Activated CD8-positive, alpha-beta T cell treated with anti-CD3 and anti-CD28 coated beads, Interleukin-2, amount 10 ng/mL, durations not matched to agents 7 days and 5 days (primary cell): ENCODE measurements at regions not wholly inside any gene's neighbourhood (a gene's known extent, or its start where the extent isn't known, plus 50 kb on each side); places are given as distances from the start of the nearest gene placed in this dataset.
"Not testable (repeated sequence)": the region's sequence is repeated elsewhere in the genome, so short reads cannot be mapped to it uniquely, and the experiment has no call there.

Experiments used
- ATAC-seq: fragments of 150-1000 bp; cut with Tn5 transposase; one replicate; pipeline ENCODE4 v1.10.0; 2021; ENCODE audit warnings: moderate library complexity
- CTCF ChIA-PET: fragments of 350-600 bp; sonication (Branson Sonifier 250); formaldehyde crosslinking; loops from one replicate; lab custom pipeline; 2021; ENCODE audit warnings: antibody characterized with exemption; lab: Charles Lee
- POLR2A ChIA-PET: fragments of 350-600 bp; sonication (Branson Sonifier 250); formaldehyde crosslinking; loops from one replicate; lab custom pipeline; 2021; ENCODE audit warnings: antibody characterized with exemption; lab: Charles Lee
- DNase-seq: peaks from one replicate; pipeline ENCODE4 v3.0.0-alpha.2; 2020
- H3K27ac Mint-ChIP-seq: one replicate; pipeline ENCODE4 v1.8.0; 2021; ENCODE audit warnings: mild to moderate bottlenecking, mixed read lengths
- H3K27me3 Mint-ChIP-seq: one replicate; pipeline ENCODE4 v1.8.0; 2021; ENCODE audit warnings: low read depth, mixed read lengths
- H3K36me3 Mint-ChIP-seq: one replicate; pipeline ENCODE4 v1.8.0; 2021; ENCODE audit warnings: low read depth, mixed read lengths
- H3K4me1 Mint-ChIP-seq: one replicate; pipeline ENCODE4 v1.8.0; 2021; ENCODE audit warnings: low read depth, mixed read lengths
- H3K4me3 Mint-ChIP-seq: one replicate; pipeline ENCODE4 v1.8.0; 2021; ENCODE audit warnings: mild to moderate bottlenecking, mixed read lengths
- H3K9me3 Mint-ChIP-seq: one replicate; pipeline ENCODE4 v1.8.0; 2022; ENCODE audit warnings: mixed read lengths; ENCODE audit not compliant: insufficient read depth

- peaks cover 70% of the 10 kb centered on the region for H3K36me3 Mint-ChIP-seq
- ChIA-PET POLR2A (no interaction called here), CTCF (interaction anchor here (1.5 to 1.8 kb wide), 2 partner anchors 9 to 32 kb away, joined by 3 to 6 read pairs; no protein-coding TSS in a partner anchor)
- no peak for ATAC-seq
- H3K4me3 Mint-ChIP-seq: no peak overlapping the region
- peak overlapping the region; percentile 58 for H3K27ac Mint-ChIP-seq
- H3K27me3 Mint-ChIP-seq: no peaks in the 10 kb centered on the region
- H3K4me1 Mint-ChIP-seq: peaks cover 28% of the 10 kb centered on the region
- no peaks in the 10 kb centered on the region for H3K9me3 Mint-ChIP-seq
- DNase-seq: no peak
These were observed 193.3 kb downstream of the UTRN start for GRCh38 chr6:144478483-144478882.

GRCh38 chr6:144479991-144480390 is 194.9 kb downstream of the UTRN start:
- no peaks in the 10 kb centered on the region for H3K9me3 Mint-ChIP-seq
- H3K36me3 Mint-ChIP-seq: peaks cover 66% of the 10 kb centered on the region
- H3K27ac Mint-ChIP-seq: no peak overlapping the region
- DNase-seq (no peak), ATAC-seq (no peak)
- ChIA-PET CTCF (interaction anchor here (0.9 to 4.4 kb wide), 9 partner anchors 8 to 375 kb away, joined by 3 to 15 read pairs (median 4); no protein-coding TSS in a partner anchor), POLR2A (interaction anchor here (0.6 to 1.3 kb wide), 2 partner anchors 230 to 941 kb away, joined by 3 to 4 read pairs; no protein-coding TSS in a partner anchor)
- H3K4me3 Mint-ChIP-seq: no peak overlapping the region
- peaks cover 30% of the 10 kb centered on the region for H3K4me1 Mint-ChIP-seq
- no peaks in the 10 kb centered on the region for H3K27me3 Mint-ChIP-seq

DNA sequence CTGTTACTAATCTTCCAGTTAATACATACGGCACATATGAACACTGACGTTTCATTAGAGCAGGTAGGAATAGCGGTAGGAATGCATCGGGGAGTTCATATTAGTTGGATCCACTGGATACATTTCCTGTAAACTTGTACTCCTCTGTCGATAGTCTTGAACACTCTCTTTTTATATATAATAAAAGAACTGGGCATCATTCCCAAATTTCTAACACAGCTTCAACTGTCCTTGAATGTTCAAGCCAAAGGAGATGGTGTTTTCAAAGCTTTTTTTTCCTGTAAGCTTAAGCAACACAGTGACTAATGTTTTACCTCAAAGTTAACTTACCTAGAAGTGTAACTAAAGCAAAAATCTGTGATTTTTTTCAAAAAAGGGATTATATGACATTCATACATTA is 195.3 kb downstream of the UTRN start:
- ChIA-PET POLR2A (interaction anchor here (0.6 to 1.3 kb wide), 2 partner anchors 230 to 941 kb away, joined by 3 to 4 read pairs; no protein-coding TSS in a partner anchor), CTCF (interaction anchor here (1.0 to 4.4 kb wide), 9 partner anchors 8 to 376 kb away, joined by 3 to 15 read pairs (median 5); no protein-coding TSS in a partner anchor)
- Mint-ChIP-seq H3K4me3 (no peak overlapping the region), H3K4me1 (peaks cover 27% of the 10 kb centered on the region), H3K36me3 (peaks cover 66% of the 10 kb centered on the region), H3K27ac (no peak overlapping the region), H3K9me3 (no peaks in the 10 kb centered on the region), H3K27me3 (no peaks in the 10 kb centered on the region)
- ATAC-seq: no peak
- no peak for DNase-seq

GRCh38 chr6:144481527-144481926 is 196.4 kb downstream of the UTRN start:
- ATAC-seq (no peak), DNase-seq (no peak)
- ChIA-PET CTCF (interaction anchor here (0.9 to 4.4 kb wide), 26 partner anchors 9 to 906 kb away, joined by 3 to 15 read pairs (median 4); no protein-coding TSS in a partner anchor), POLR2A (interaction anchor here (1.0 kb wide), 2 partner anchors 264 to 330 kb away, joined by 3 read pairs; no protein-coding TSS in a partner anchor)
- Mint-ChIP-seq H3K4me3 (no peak overlapping the region), H3K9me3 (no peaks in the 10 kb centered on the region), H3K27ac (no peak overlapping the region), H3K4me1 (peaks cover 27% of the 10 kb centered on the region), H3K27me3 (no peaks in the 10 kb centered on the region), H3K36me3 (peaks cover 65% of the 10 kb centered on the region)

DNA sequence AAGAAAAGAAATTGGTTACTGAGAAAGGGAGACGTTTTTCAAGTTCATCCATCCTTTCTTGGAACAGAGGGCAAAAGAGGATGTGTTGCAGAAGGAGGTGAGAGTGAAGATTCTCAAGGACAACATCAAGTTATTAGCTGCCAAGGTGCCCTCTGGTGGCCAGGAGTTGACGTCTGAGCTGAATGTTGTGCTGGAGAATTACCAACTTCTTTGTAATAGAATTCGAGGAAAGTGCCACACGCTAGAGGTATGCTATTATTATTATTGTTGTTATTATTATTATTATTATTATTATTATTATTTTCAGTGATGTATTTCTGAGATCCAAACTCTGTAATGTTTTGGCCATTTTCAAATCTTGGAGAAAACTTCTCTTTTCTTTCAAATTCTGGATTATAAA is 197.0 kb downstream of the UTRN start:
- Mint-ChIP-seq H3K27ac (no peak overlapping the region), H3K27me3 (no peaks in the 10 kb centered on the region), H3K4me3 (no peak overlapping the region), H3K4me1 (peaks cover 27% of the 10 kb centered on the region), H3K9me3 (no peaks in the 10 kb centered on the region), H3K36me3 (peaks cover 61% of the 10 kb centered on the region)
- CTCF ChIA-PET: interaction anchor here (0.7 to 4.4 kb wide), 33 partner anchors 10 to 1443 kb away, joined by 3 to 15 read pairs (median 3); no protein-coding TSS in a partner anchor
- ATAC-seq (peak; percentile 80), DNase-seq (peak; percentile 81)
- POLR2A ChIA-PET: interaction anchor here (1.0 kb wide), 2 partner anchors 265 to 331 kb away, joined by 3 read pairs; no protein-coding TSS in a partner anchor

- H3K4me1 Mint-ChIP-seq: peaks cover 24% of the 10 kb centered on the region
- no peak for ATAC-seq
- no peaks in the 10 kb centered on the region for H3K27me3 Mint-ChIP-seq
- no peak overlapping the region for H3K4me3 Mint-ChIP-seq
- no peak for DNase-seq
- no peak overlapping the region for H3K27ac Mint-ChIP-seq
- POLR2A ChIA-PET: no interaction called here
- H3K9me3 Mint-ChIP-seq: no peaks in the 10 kb centered on the region
- CTCF ChIA-PET: no interaction called here
- peaks cover 55% of the 10 kb centered on the region for H3K36me3 Mint-ChIP-seq
These were observed 200.4 kb downstream of the UTRN start for GRCh38 chr6:144485531-144485930.

GRCh38 chr6:144488590-144488989 is 203.5 kb downstream of the UTRN start:
- Mint-ChIP-seq H3K36me3 (peaks cover 50% of the 10 kb centered on the region), H3K4me1 (peaks cover 3% of the 10 kb centered on the region), H3K9me3 (no peaks in the 10 kb centered on the region), H3K4me3 (no peak overlapping the region), H3K27ac (no peak overlapping the region), H3K27me3 (no peaks in the 10 kb centered on the region)
- DNase-seq: no peak
- no peak for ATAC-seq
- CTCF ChIA-PET: interaction anchor here (1.0 to 1.4 kb wide), 2 partner anchors 9 to 14 kb away, joined by 4 read pairs; no protein-coding TSS in a partner anchor
- POLR2A ChIA-PET: interaction anchor here (0.9 kb wide), 1 partner anchor 19 kb away, joined by 3 read pairs; no protein-coding TSS in a partner anchor

DNA sequence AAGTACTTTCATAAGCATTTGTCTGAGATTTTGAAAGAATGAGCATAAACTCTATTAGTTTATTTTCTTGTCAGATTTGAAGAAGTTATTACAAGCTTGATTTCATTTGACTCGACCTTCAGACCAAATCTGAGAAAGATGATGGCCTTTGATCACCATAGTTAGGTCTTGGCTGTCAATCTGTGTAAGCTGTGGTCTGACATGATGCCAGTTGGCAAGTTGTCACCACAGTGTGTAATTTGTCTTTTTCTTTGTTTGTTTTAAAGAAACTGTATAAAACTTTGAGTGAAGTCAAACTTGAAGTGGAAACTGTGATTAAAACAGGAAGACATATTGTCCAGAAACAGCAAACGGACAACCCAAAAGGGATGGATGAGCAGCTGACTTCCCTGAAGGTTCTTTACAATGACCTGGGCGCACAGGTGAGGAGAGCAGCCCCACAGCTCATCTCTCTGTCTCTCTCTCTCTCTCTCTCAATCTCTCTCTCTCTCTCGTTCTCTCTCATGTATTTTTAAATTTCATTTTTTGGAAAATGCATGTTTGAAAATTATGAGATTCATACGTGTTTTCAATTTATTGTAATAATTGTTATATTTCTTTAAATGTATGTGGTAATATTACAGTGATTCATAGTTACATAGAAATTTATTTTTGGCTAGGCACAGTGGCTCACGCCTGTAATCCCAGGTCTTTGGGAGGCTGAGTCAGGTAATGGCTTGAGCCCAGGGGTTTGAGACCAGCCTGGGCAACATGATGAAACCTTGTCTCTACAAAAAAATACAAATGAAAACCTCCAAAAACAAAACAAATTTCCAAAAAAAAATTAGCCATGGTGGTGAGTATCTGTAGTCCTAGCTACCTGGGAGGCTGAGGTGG is 208.1 kb downstream of the UTRN start:
- H3K27ac Mint-ChIP-seq: no peak overlapping the region
- DNase-seq: no peak
- ChIA-PET CTCF (interaction anchor here (0.9 kb wide), 1 partner anchor 11 kb away, joined by 3 read pairs; no protein-coding TSS in a partner anchor), POLR2A (no interaction called here)
- peaks cover 56% of the 10 kb centered on the region for H3K36me3 Mint-ChIP-seq
- no peaks in the 10 kb centered on the region for H3K27me3 Mint-ChIP-seq
- no peak overlapping the region for H3K4me3 Mint-ChIP-seq
- no peak for ATAC-seq
- no peaks in the 10 kb centered on the region for H3K9me3 Mint-ChIP-seq
- peaks cover 3% of the 10 kb centered on the region for H3K4me1 Mint-ChIP-seq

DNA sequence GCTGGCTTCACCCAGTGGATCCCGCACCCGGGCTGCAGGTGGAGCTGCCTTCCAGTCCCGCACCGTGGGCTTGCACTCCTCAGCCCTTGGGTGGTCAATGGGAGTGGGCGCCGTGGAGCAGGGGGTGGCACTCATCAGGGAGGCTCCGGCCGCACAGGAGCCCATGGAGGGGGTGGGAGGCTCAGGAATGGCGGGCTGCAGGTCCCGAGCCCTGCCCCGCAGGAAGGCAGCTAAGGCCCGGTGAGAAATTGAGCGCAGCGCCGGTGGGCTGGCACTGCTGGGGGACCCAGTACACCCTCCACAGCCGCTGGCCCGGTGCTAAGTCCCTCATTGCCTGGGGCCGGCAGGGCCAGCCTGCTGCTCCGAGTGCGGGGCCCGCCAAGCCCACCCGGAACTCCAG is 209.9 kb downstream of the UTRN start:
- CTCF ChIA-PET: not testable (repeated sequence)

GRCh38 chr6:144497650-144498049 is 212.5 kb downstream of the UTRN start:
- H3K36me3 Mint-ChIP-seq: peaks cover 61% of the 10 kb centered on the region
- CTCF ChIA-PET: no interaction called here
- no peak overlapping the region for H3K4me3 Mint-ChIP-seq
- no peak overlapping the region for H3K27ac Mint-ChIP-seq
- no peak for ATAC-seq
- H3K4me1 Mint-ChIP-seq: peaks cover 15% of the 10 kb centered on the region
- POLR2A ChIA-PET: no interaction called here
- H3K27me3 Mint-ChIP-seq: no peaks in the 10 kb centered on the region
- DNase-seq: no peak
- no peaks in the 10 kb centered on the region for H3K9me3 Mint-ChIP-seq

More for the DNA sequence above, 209.9 kb downstream of the UTRN start:
- H3K4me1 Mint-ChIP-seq, H3K9me3 Mint-ChIP-seq, H3K27ac Mint-ChIP-seq, POLR2A ChIA-PET, ATAC-seq, H3K4me3 Mint-ChIP-seq, DNase-seq, H3K27me3 Mint-ChIP-seq: not testable (repeated sequence)
- peaks cover 67% of the 10 kb centered on the region for H3K36me3 Mint-ChIP-seq

DNA sequence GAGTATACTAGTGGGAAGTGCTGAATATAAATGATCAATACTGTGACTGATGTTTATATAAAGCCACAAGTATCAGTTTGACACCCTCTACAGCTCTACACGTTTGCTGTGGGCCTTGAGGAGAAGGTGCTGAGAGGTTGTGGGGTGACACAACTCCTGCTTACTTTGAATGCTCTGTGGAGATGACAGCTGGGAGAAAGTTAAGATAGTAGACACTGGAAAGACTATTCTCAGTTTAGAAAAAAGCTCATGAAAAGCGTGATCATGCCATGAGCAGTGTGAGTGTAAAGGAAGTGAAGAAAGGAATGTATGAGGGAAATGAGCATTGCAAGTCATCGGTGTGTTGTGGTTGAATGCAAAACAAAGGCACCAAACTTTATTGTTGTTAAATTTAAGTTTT is 215.8 kb downstream of the UTRN start:
- Mint-ChIP-seq H3K27me3 (no peaks in the 10 kb centered on the region), H3K4me3 (no peak overlapping the region), H3K9me3 (peaks cover 26% of the 10 kb centered on the region), H3K36me3 (peaks cover 77% of the 10 kb centered on the region), H3K27ac (peak overlapping the region; percentile 59), H3K4me1 (peaks cover 15% of the 10 kb centered on the region)
- ChIA-PET CTCF (interaction anchor here (2.3 kb wide), 1 partner anchor 9 kb away, joined by 7 read pairs; no protein-coding TSS in a partner anchor), POLR2A (no interaction called here)
- DNase-seq (no peak), ATAC-seq (no peak)
